GM18907 (cell line): ENCODE measurements at regions not wholly inside any gene's neighbourhood (a gene's known extent, or its start where the extent isn't known, plus 50 kb on each side); places are given as distances from the start of the nearest gene placed in this dataset.

Experiments
- ATAC-seq: cut with Tn5 transposase; IDR thresholded peaks from one replicate; pipeline ENCODE4 v1.9.1; 2021; ENCODE audit warnings: mild to moderate bottlenecking, moderate library complexity; ENCODE audit not compliant: unreplicated experiment

GRCh38 chr5:30856242-30856641, 337.2 kb upstream of the CDH6 start:
- ATAC-seq = no peak

- ATAC-seq = no peak
These were observed 340.3 kb upstream of the CDH6 start for GRCh38 chr5:30853158-30853557.

GRCh38 chr5:30850866-30851265, 342.6 kb upstream of the CDH6 start:
- ATAC-seq = no peak

- no peak for ATAC-seq
These were observed 343.4 kb upstream of the CDH6 start for GRCh38 chr5:30849931-30850710.

- ATAC-seq = no peak
These were observed 347.3 kb upstream of the CDH6 start for GRCh38 chr5:30846171-30846570.

GRCh38 chr5:30845194-30845593, 348.3 kb upstream of the CDH6 start:
- ATAC-seq = no peak

GRCh38 chr5:30843541-30843940, 349.9 kb upstream of the CDH6 start:
- no peak for ATAC-seq

GRCh38 chr5:30839956-30840355, 353.5 kb upstream of the CDH6 start:
- ATAC-seq = no peak

- peak; percentile 78 for ATAC-seq
These were observed 354.5 kb upstream of the CDH6 start for GRCh38 chr5:30838936-30839496.

- ATAC-seq = no peak
These were observed 361.0 kb upstream of the CDH6 start for GRCh38 chr5:30832519-30832918.

- no peak for ATAC-seq
These were observed 361.9 kb upstream of the CDH6 start for GRCh38 chr5:30831605-30832004.

- ATAC-seq = no peak
These were observed 362.4 kb upstream of the CDH6 start for GRCh38 chr5:30831123-30831522.

GRCh38 chr5:30811298-30811697, 382.2 kb upstream of the CDH6 start:
- no peak for ATAC-seq

- ATAC-seq = no peak
These were observed 383.6 kb upstream of the CDH6 start for GRCh38 chr5:30809933-30810332.

- ATAC-seq = no peak
These were observed 384.5 kb upstream of the CDH6 start for GRCh38 chr5:30808996-30809395.

- no peak for ATAC-seq
These were observed 388.6 kb upstream of the CDH6 start for GRCh38 chr5:30804739-30805505.

GRCh38 chr5:30802961-30803705, 390.4 kb upstream of the CDH6 start:
- ATAC-seq = no peak

- no peak for ATAC-seq
These were observed 411.8 kb upstream of the CDH6 start for GRCh38 chr5:30781643-30782042.

GRCh38 chr5:30768056-30768690, 425.3 kb upstream of the CDH6 start:
- no peak for ATAC-seq

- no peak for ATAC-seq
These were observed 427.8 kb upstream of the CDH6 start for GRCh38 chr5:30765706-30766105.

- no peak for ATAC-seq
These were observed 428.3 kb upstream of the CDH6 start for GRCh38 chr5:30765227-30765626.
